ENCODE measurements at regions not wholly inside any gene's neighbourhood (a gene's known extent, or its start where the extent isn't known, plus 50 kb on each side); places are given as distances from the start of the nearest gene placed in this dataset.
"Not testable (repeated sequence)": the region's sequence is repeated elsewhere in the genome, so short reads cannot be mapped to it uniquely, and the experiment has no call there.

DNA sequence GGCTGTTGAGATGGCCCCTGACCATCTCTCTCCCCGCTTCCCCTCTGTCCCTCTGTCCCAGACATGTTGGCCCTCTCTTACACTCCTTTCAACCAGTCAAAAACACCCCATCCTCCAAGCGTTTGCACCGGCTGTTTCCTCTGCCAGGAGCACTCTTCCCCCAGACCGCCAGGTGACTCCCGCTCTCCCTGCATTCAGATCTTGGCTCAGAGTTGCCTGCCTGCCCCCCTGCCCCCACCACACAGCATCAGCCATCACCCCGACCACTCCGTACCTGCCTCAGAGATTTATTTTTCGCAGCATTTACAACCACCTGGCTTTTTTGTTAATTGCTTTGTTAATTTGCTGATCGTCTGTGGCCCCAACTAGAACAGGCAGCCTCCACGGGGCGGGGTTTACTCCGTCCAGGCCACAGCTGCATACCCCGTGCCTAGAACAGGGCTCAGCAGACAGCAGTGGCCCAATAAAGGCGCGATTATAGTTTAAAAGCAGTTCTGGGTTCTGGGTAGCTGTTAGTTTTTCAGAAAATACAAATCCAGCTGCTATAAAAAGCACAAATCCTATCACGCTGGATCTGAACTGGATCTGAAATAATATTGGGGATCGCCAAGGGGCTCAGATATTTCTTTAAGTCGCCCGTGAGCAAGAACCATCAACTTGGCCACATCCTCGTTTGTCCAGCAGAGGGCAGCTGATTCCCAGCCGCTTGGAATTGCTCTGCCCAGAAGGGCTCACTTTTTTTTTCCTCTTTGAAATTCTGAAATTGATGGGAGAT is 173.6 kb downstream of the IRF8 start:
- DNase-seq (ENCODE audit: low read depth in 2 of 3, low spot score in 2 of 3), result no peak

GRCh38 chr16:86073103-86073625 is 174.2 kb downstream of the IRF8 start:
- no peak for DNase-seq (ENCODE audit: low read depth in 2 of 3, low spot score in 2 of 3)

- no peak for DNase-seq (ENCODE audit: low read depth in 2 of 3, low spot score in 2 of 3)
These were observed 175.0 kb downstream of the IRF8 start for GRCh38 chr16:86073763-86074493.

DNA sequence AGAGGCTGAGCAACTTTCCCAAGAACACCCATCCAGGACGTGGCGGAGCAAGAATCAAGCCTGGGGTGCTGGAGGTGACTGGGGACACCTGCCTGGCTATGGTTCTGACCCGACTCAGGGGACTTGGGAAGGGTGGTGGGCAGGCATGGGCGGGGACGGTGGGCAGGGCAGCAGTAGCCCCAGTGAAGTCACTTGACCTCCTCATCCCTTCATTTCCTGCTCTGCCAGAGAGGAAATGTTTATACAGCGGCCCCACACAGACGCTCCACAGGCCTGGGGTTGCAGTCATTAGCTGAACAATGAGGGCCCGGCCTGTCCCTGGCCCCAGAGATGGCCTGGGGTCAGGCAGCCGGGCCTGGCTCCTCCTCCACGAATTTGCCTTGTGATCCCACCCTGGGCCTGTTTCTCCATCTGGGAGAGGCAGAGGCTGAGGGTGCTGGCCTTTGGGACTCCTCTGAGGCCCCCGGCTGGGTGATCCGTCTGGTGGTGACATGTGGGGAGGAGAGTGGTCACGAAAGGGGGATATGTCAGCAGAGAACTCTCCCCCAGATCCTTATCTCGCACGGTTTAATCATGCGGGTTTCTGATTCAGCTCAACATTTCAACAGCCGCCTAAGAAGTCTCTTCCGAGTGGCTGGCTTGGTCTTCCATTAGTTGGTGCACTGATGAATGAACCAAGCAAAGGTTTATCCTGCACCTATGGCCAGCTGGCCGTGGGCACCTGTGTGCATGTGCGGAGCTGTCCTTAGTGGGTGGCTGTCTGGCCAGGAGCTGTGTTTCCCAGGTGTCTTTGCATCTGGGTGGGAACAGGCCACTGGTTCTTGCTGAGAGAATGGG is 175.9 kb downstream of the IRF8 start:
- DNase-seq (ENCODE audit: low read depth in 2 of 3, low spot score in 2 of 3), result no peak

DNA sequence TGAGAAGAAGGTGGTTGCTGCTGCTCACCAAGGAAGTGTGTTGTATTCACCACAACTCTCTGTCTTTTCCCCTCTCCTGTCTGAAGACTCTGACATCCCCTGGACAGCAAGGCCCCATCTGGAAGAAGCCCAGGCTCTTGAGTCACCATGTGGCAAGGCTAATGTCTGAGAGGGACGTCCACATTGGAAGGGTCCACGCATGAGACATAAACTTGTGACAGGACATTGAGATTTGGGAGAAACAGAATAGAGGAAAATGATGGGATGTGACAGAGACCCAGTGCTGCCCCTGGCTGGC is 176.5 kb downstream of the IRF8 start:
- no peak for DNase-seq (ENCODE audit: low read depth in 2 of 3, low spot score in 2 of 3)

DNA sequence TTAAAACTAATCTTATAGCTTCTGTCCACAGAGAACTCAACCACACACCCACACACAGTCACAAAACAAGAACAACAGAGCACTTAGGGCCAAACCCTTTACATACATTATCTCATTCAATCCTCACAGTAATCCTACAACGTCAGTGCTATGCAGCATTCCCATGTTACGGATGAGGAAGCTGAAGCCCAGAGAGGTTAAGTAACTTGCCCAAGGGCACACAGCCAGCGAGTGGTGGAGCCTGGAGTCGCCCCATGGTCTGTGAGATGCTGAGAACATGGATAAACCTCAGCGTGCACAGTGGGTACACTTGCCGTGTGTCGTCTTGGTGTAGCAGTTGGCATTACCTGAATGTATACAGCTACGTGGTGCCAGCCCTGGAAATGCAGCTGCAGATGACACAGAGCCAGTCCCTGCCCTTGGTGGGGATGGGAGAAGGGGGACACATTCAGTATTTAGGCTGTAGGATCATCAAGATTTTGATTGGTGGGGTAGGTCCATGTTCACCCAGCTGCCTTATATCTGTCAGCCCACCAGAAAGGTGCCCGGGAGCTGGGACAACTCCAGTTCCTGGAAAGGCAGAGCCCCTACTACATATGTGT is 177.0 kb downstream of the IRF8 start:
- DNase-seq (ENCODE audit: low read depth in 2 of 3, low spot score in 2 of 3), result no peak

GRCh38 chr16:86076606-86077005 is 177.6 kb downstream of the IRF8 start:
- DNase-seq (ENCODE audit: low read depth in 2 of 3, low spot score in 2 of 3), result no peak

DNA sequence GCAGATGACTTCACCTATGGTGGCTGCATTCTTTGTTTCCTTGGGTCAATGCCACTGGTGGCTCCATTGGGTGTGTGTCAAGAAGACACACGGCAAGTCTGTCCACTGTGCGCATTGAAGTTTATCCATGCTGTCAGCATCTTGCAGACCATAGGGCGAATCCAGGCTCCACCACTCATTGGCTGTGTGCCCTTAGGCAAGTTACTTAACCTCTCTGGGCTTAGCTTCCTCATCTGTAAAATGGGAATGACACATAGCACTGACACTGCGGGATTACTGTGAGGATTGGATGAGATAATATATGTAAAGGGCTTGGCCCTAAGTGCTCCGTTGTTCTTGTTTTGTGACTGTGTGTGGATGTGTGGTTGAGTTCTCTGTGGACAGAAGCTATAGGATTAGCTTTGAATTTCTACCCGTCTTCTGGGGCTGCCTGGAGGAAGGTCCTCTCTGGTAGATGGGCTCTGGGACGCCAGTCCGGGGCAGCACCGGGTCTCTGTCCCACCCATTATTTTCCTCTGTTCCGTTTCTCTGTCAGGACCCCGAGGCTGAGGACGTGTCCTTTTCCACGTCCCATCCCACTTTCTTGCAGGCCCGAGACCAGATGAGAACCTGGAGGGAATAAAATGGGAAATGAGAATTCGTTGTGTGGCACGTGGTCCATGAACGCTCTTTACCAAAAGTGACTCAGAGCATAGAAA is 178.4 kb downstream of the IRF8 start:
- no peak for DNase-seq (ENCODE audit: low read depth in 2 of 3, low spot score in 2 of 3)

GRCh38 chr16:86078121-86078600 is 179.2 kb downstream of the IRF8 start:
- no peak for DNase-seq (ENCODE audit: low read depth in 2 of 3, low spot score in 2 of 3)

DNA sequence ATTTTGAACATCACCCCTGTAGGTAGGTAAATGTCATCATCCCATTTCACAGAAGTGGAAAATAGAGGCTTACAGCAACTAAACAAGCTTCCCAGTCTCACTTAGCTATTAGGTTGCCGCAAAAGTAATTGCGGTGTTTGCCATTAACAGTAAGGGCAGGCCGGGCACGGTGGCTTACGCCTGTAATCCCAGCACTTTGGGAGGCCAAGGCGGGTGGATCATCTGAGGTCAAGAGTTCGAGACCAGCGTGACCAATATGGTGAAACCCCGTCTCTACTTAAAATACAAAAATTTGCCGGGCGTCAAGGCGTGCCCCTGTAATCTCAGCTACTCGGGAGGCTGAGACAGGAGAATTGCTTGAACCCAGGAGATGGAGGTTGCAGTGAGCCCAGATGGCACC is 179.7 kb downstream of the IRF8 start:
- not testable (repeated sequence) for DNase-seq (ENCODE audit: low read depth in 2 of 3, low spot score in 2 of 3)

GRCh38 chr16:86079255-86079885 is 180.4 kb downstream of the IRF8 start:
- DNase-seq (ENCODE audit: low read depth in 2 of 3, low spot score in 2 of 3), result no peak

DNA sequence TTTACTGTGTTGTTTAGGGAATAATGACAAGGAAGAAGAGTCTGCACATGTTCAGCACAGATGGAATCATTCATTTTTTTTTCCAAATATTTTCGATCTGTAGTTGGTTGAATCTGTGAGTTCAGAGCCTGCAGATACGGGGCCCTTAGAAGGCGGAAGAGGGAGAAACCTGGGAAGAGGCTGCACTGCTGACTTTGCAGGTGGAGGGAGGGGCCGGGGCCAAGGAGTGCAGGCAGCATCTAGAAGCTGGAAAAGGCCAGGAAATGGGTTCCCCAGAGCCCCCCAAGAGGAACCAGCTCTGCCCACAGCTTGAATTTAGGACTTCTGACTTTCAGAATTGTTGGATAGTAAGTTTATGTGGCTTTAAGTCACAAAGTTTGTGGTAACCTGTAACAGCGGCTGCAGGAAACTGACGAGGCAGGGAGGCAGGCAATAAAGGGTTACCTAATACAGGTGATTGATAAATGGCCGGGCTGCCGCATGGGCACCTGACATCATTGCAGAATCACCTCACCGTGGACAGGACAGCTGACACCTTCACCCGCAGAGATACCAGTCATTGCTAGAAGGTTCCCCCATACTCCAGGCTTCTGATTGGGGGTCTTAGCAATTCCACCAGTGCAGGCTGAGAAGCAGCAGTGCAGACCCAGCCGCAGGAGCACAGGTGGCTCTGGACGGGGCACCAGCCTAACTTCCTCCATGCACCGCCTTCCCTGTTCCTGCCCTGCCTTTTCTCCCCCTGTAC is 181.3 kb downstream of the IRF8 start:
- no peak for DNase-seq (ENCODE audit: low read depth in 2 of 3, low spot score in 2 of 3)

- no peak for DNase-seq (ENCODE audit: low read depth in 2 of 3, low spot score in 2 of 3)
These were observed 182.0 kb downstream of the IRF8 start for GRCh38 chr16:86080982-86081381.

GRCh38 chr16:86082418-86083030 is 183.6 kb downstream of the IRF8 start:
- no peak for DNase-seq (ENCODE audit: low read depth in 2 of 3, low spot score in 2 of 3)

- DNase-seq (ENCODE audit: low read depth in 2 of 3, low spot score in 2 of 3), result no peak
These were observed 184.5 kb downstream of the IRF8 start for GRCh38 chr16:86083382-86084002.

DNA sequence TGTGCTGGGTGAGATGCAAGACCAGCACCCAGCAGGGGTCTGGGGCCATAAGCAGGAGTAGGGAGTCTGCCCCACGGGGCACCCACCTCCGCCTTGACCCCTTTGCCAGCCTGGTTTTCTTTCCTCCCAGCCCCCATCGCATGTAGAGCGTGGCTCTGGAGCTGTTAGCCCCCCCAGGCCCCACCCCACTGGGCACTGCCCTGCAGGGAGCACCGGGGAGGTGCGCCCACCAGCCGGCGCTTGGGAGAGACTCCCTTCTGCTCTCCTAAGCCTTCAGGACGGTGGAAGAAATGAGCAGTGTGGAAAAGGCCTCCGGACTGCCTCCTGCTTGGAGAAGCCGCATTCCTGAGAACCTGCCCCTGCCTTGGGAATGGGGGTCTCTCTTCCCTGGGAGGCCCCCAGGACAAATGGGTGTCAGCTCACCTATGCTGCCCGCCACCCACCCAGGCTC is 186.2 kb downstream of the IRF8 start:
- DNase-seq (ENCODE audit: low read depth in 2 of 3, low spot score in 2 of 3), result no peak

DNA sequence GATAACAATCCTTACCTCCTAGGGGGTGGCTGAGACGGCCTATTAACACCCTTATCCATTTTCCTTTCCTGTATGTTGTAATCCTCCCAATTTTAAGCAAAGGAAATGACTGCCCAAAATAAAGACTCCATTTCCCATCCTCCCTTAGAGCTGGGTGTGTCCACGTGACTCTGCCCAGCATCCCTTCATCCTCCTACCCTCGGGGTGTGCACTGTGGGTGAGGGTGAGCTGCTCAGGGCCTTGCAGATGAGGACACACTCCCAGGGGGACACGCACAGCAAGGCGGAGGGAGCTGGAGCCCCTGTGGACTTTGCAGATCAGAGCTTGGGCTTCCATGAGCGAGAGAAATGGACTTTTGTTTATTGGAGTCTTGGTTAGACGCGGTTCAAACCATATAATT is 186.8 kb downstream of the IRF8 start:
- DNase-seq (ENCODE audit: low read depth in 2 of 3, low spot score in 2 of 3), result no peak

- no peak for DNase-seq (ENCODE audit: low read depth in 2 of 3, low spot score in 2 of 3)
These were observed 187.5 kb downstream of the IRF8 start for GRCh38 chr16:86086471-86086870.

All from activated CD8-positive, alpha-beta memory T cell treated with anti-CD3 and anti-CD28 coated beads for 48 hours (primary cell).